ENCODE measurements at regions not wholly inside any gene's neighbourhood (a gene's known extent, or its start where the extent isn't known, plus 50 kb on each side); places are given as distances from the start of the nearest gene placed in this dataset.
"Not testable (repeated sequence)": the region's sequence is repeated elsewhere in the genome, so short reads cannot be mapped to it uniquely, and the experiment has no call there.

- TF ChIP-seq, protein P1, sequence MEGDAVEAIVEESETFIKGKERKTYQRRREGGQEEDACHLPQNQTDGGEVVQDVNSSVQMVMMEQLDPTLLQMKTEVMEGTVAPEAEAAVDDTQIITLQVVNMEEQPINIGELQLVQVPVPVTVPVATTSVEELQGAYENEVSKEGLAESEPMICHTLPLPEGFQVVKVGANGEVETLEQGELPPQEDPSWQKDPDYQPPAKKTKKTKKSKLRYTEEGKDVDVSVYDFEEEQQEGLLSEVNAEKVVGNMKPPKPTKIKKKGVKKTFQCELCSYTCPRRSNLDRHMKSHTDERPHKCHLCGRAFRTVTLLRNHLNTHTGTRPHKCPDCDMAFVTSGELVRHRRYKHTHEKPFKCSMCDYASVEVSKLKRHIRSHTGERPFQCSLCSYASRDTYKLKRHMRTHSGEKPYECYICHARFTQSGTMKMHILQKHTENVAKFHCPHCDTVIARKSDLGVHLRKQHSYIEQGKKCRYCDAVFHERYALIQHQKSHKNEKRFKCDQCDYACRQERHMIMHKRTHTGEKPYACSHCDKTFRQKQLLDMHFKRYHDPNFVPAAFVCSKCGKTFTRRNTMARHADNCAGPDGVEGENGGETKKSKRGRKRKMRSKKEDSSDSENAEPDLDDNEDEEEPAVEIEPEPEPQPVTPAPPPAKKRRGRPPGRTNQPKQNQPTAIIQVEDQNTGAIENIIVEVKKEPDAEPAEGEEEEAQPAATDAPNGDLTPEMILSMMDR (IDR thresholded peaks at IDR 0.05; ENCODE audit: low read length, missing control alignments): no peak
- no peak for DNase-seq (ENCODE audit: low read depth)
- no peak overlapping the region for H3K4me3 ChIP-seq (replicated peaks; ENCODE audit: low read depth, low read length)
These were observed 473.9 kb upstream of the HS3ST5 start for GRCh38 chr6:114816678-114817077.

DNA sequence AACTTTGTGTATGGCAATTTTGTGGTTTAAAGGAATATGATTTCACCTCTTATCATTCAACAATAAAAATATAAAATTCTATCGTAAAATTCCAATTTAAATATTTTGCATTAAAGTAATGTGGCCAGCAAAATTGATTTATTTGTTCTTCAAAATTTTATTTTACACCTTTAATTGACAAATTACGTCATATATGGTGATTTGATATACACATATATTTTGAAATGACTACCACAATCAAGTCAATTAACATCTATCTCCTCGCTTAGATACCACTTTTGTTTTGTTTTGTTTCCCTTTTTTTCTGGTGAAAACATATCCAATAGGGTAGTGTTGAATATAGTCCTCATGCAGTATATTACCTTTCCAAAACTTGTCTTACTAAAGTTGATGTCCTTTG, 467.6 kb upstream of the HS3ST5 start:
- no peak overlapping the region for H3K4me3 ChIP-seq (replicated peaks; ENCODE audit: low read depth, low read length)
- DNase-seq (ENCODE audit: low read depth): no peak
- TF ChIP-seq, protein P1 (IDR thresholded peaks at IDR 0.05; ENCODE audit: low read length, missing control alignments): no peak

- H3K4me3 ChIP-seq (replicated peaks; ENCODE audit: low read depth, low read length); DNase-seq (ENCODE audit: low read depth): not testable (repeated sequence)
These were observed 462.6 kb upstream of the HS3ST5 start for GRCh38 chr6:114805426-114805825.

DNA sequence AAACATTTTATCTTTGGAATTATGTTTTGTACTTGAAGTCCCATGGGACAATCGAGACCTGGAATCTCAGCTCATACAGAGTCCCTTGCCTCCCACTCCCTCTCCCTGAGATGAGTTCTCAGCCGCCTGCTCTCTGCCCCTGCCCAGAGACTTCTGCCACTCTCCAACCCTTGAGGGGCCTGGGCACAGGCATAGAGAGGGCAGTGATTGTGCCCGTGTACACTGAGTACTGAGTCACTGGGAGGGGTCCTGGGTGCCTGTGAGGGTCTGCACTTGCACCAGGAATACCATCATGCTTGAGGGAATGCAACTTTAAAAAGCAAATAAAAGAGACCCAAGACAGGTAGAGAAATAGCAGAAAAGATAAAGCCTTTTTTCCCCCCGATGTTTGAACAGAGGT, 453.8 kb upstream of the HS3ST5 start:
- TF ChIP-seq, protein P1 (IDR thresholded peaks at IDR 0.05; ENCODE audit: low read length, missing control alignments): no peak

DNA sequence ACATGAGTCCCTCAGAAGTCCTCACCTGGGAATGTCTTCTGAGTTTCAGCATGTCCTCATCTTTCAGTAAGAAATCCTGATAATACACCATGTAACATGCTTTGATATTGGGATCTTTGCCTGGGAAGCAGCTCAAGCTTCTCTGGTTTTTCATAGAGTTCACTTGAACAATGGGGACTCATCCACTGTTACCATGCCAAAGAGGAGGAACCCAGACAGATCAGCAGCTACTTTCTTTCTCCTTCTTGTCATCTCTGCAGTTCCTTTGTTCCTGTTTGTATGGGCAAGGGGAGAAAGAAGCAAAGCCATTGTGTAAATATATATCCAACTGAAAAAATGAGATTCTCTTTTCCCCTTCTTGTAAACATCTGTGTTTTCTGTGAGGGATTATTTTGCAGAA, 450.6 kb upstream of the HS3ST5 start:
- TF ChIP-seq, protein P1 (IDR thresholded peaks at IDR 0.05; ENCODE audit: low read length, missing control alignments): no peak
- no peak overlapping the region for H3K4me3 ChIP-seq (replicated peaks; ENCODE audit: low read depth, low read length)
- DNase-seq (ENCODE audit: low read depth): no peak

More for the DNA sequence above, 453.8 kb upstream of the HS3ST5 start:
- no peak for DNase-seq (ENCODE audit: low read depth)
- H3K4me3 ChIP-seq (replicated peaks; ENCODE audit: low read depth, low read length): no peak overlapping the region

DNA sequence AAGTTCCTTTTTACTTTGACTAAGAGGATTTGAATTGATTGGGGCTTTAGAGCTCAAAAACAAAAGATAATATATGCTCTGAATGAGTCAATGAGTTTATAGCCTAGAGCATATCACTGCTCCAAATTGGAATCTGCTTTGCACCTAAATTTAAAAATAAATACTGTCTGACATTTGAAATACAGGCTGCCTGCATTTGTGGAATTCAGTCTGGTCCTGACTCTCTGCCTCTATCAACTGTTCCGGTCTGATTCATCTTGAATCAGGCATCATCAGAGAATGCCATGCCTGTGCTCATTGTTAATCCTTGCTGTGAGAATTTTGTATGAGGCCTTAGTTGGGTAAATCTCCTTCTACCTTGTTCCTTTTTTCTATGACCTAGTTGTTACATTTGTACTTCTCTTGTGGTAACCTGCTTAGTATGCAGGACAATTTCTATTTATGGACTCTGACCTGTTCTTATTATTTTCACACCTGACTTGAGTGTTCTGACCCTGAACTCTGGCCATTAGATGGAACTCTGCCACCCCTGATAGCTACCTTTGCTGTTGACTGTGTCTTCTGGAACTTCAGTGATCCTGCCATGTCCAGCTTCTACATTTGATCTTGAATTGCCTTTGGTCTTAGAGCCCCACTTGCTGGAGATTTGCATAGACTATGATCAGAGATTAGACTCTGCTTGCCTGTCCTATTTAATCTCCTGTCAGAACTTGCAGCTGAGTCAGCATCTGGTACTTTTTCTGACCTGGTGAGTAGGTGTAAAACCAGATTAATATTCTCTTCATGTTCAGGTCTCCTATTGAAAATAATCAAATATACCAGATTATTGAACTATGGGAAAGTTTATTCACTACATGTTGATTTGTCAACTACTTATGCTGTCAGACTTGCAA, 442.7 kb upstream of the HS3ST5 start:
- no peak overlapping the region for H3K4me3 ChIP-seq (replicated peaks; ENCODE audit: low read depth, low read length)
- TF ChIP-seq, protein P1 (IDR thresholded peaks at IDR 0.05; ENCODE audit: low read length, missing control alignments): no peak
- peak; percentile 1 for DNase-seq (ENCODE audit: low read depth)

DNA sequence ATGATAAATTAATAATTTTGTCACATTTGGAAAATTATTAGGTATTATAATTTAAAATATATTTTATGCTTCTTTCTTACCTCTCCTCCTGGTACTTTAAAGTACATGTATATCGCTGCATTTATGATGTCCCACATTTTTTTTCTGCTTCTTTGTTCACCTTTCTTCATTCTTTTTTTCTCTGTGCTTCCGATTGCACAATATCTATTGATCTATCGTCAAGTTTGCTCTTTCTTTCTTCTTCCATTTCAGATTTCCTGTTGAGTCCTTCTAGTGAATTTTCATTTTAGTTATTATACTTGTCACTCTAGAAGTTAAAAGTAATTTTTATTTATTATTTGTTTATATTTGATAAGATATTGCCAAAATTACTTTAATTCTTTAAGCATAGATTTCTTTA, 441.0 kb upstream of the HS3ST5 start:
- TF ChIP-seq, protein P1 (IDR thresholded peaks at IDR 0.05; ENCODE audit: low read length, missing control alignments): no peak
- H3K4me3 ChIP-seq (replicated peaks; ENCODE audit: low read depth, low read length): no peak overlapping the region

More for the DNA sequence above, 441.0 kb upstream of the HS3ST5 start:
- no peak for DNase-seq (ENCODE audit: low read depth)
